Mesendoderm (in vitro differentiated cells): ENCODE measurements at regions not wholly inside any gene's neighbourhood (a gene's known extent, or its start where the extent isn't known, plus 50 kb on each side); places are given as distances from the start of the nearest gene placed in this dataset.

Experiments
- DNase-seq: peaks from one replicate; pipeline ENCODE4 v3.0.0; 2013
- H2AK5ac ChIP-seq: 2 replicates; pipeline ENCODE4 v1.6.1; 2013; ENCODE audit warnings: low read length, inconsistent platforms
- H2BK120ac ChIP-seq: 2 replicates; pipeline ENCODE4 v1.6.1; 2013; ENCODE audit warnings: low read depth, mild to moderate bottlenecking, low read length, moderate library complexity, mixed read lengths
- H2BK15ac ChIP-seq: replicated peaks from 2 replicates; pipeline ENCODE4 v1.6.1; 2013; ENCODE audit warnings: low read depth, mild to moderate bottlenecking, moderate library complexity
- H2BK5ac ChIP-seq: 2 replicates; pipeline ENCODE4 v1.6.1; 2013; ENCODE audit warnings: low read length, inconsistent platforms
- H3K18ac ChIP-seq: 2 replicates; pipeline ENCODE4 v1.6.1; 2013; ENCODE audit warnings: mild to moderate bottlenecking, low read length, mixed read lengths
- H3K23ac ChIP-seq: one replicate; pipeline ENCODE4 v1.6.1; 2013; ENCODE audit warnings: low read length
- H3K27ac ChIP-seq: 2 replicates; pipeline ENCODE4 v1.5.1; 2013; ENCODE audit warnings: low read depth, mild to moderate bottlenecking, inconsistent platforms, low read length, moderate library complexity
- H3K27me3 ChIP-seq: 2 replicates; pipeline ENCODE4 v1.6.1; 2013; ENCODE audit warnings: low read length, control low read depth, mild to moderate bottlenecking, inconsistent platforms; ENCODE audit not compliant: insufficient read depth, poor library complexity
- H3K36me3 ChIP-seq: 2 replicates; pipeline ENCODE4 v1.6.1; 2013; ENCODE audit warnings: low read length, inconsistent platforms; ENCODE audit not compliant: control insufficient read depth, insufficient read depth
- H3K4ac ChIP-seq: one replicate; pipeline ENCODE4 v1.6.1; 2013; ENCODE audit warnings: low read depth, mild to moderate bottlenecking, low read length, moderate library complexity
- H3K4me1 ChIP-seq: 2 replicates; pipeline ENCODE4 v1.6.1; 2013; ENCODE audit warnings: low read depth, low read length, inconsistent platforms; ENCODE audit not compliant: control insufficient read depth
- H3K4me2 ChIP-seq: 2 replicates; pipeline ENCODE4 v1.6.1; 2013; ENCODE audit warnings: low read length
- H3K4me3 ChIP-seq: 2 replicates; pipeline ENCODE4 v1.5.1; 2013; ENCODE audit warnings: mild to moderate bottlenecking, low read length
- H3K56ac ChIP-seq: one replicate; pipeline ENCODE4 v1.6.1; 2013; ENCODE audit warnings: low read length
- H3K79me1 ChIP-seq: 2 replicates; pipeline ENCODE4 v1.6.1; 2013; ENCODE audit warnings: low read length, inconsistent platforms
- H3K79me2 ChIP-seq: 2 replicates; pipeline ENCODE4 v1.6.1; 2013; ENCODE audit warnings: mild to moderate bottlenecking, low read length; ENCODE audit not compliant: control insufficient read depth, insufficient read depth
- H3K9ac ChIP-seq: 2 replicates; pipeline ENCODE4 v1.6.1; 2013; ENCODE audit warnings: low read length, inconsistent platforms
- H4K5ac ChIP-seq: one replicate; pipeline ENCODE4 v1.6.1; 2013; ENCODE audit warnings: low read length
- H4K8ac ChIP-seq: one replicate; pipeline ENCODE4 v1.6.1; 2013; ENCODE audit warnings: low read depth, mild to moderate bottlenecking, control low read depth, low read length, moderate library complexity
- WGBS: extraction: QIAGEN DNeasy Blood & Tissue Kit; methylation state at CpG from one replicate; pipeline ENCODE4 v1.1.7; 2013; ENCODE audit warnings: low lambda C conversion rate, missing lambda C conversion rate; ENCODE audit not compliant: insufficient coverage; ENCODE audit errors: extremely low coverage; 5-methylcytosine and 5-hydroxymethylcytosine counted together

- no peak overlapping the region for H4K5ac ChIP-seq
- H3K79me2 ChIP-seq, result no peaks in the 10 kb centered on the region
- H4K8ac ChIP-seq, result no peak overlapping the region
- H2AK5ac ChIP-seq, result no peak overlapping the region
- no CpG with 5 or more reads among the region's 3 CpGs for WGBS
- no peak overlapping the region for H2BK15ac ChIP-seq
- H3K4me1 ChIP-seq, result no peaks in the 10 kb centered on the region
- H3K27ac ChIP-seq, result no peak overlapping the region
- no peak overlapping the region for H2BK120ac ChIP-seq
- H3K4me3 ChIP-seq, result no peak overlapping the region
- H3K79me1 ChIP-seq, result no peaks in the 10 kb centered on the region
- no peak overlapping the region for H3K56ac ChIP-seq
- no peak for DNase-seq
- H3K36me3 ChIP-seq, result no peaks in the 10 kb centered on the region
- H3K9ac ChIP-seq, result no peak overlapping the region
- H2BK5ac ChIP-seq, result no peak overlapping the region
- H3K18ac ChIP-seq, result no peak overlapping the region
- H3K27me3 ChIP-seq, result no peaks in the 10 kb centered on the region
- H3K4ac ChIP-seq, result no peak overlapping the region
- H3K23ac ChIP-seq, result no peak overlapping the region
- H3K4me2 ChIP-seq, result no peak overlapping the region
Observed at GRCh38 chr3:176561826-176562225, 635.5 kb downstream of the TBL1XR1 start.

GRCh38 chr3:176554791-176555654 lies 642.3 kb downstream of the TBL1XR1 start:
- WGBS, result no CpG with 5 or more reads among the region's 10 CpGs
- H3K27ac ChIP-seq, result no peak overlapping the region
- no peak overlapping the region for H2AK5ac ChIP-seq
- H3K23ac ChIP-seq, result no peak overlapping the region
- no peak overlapping the region for H2BK5ac ChIP-seq
- H2BK15ac ChIP-seq, result no peak overlapping the region
- peaks cover 5% of the 10 kb centered on the region for H3K4me1 ChIP-seq
- H4K5ac ChIP-seq, result no peak overlapping the region
- H3K36me3 ChIP-seq, result no peaks in the 10 kb centered on the region
- no peaks in the 10 kb centered on the region for H3K79me2 ChIP-seq
- no peak overlapping the region for H3K4me2 ChIP-seq
- no peak overlapping the region for H3K4ac ChIP-seq
- H3K4me3 ChIP-seq, result no peak overlapping the region
- H3K56ac ChIP-seq, result no peak overlapping the region
- DNase-seq, result no peak
- H3K18ac ChIP-seq, result no peak overlapping the region
- H4K8ac ChIP-seq, result no peak overlapping the region
- no peaks in the 10 kb centered on the region for H3K79me1 ChIP-seq
- H3K9ac ChIP-seq, result no peak overlapping the region
- H2BK120ac ChIP-seq, result no peak overlapping the region
- no peaks in the 10 kb centered on the region for H3K27me3 ChIP-seq

- peak; percentile 31 for DNase-seq
- no peak overlapping the region for H3K27ac ChIP-seq
- H3K9ac ChIP-seq, result no peak overlapping the region
- H3K4me2 ChIP-seq, result no peak overlapping the region
- peaks cover 5% of the 10 kb centered on the region for H3K4me1 ChIP-seq
- no peak overlapping the region for H4K8ac ChIP-seq
- no peak overlapping the region for H3K23ac ChIP-seq
- WGBS, result no CpG with 5 or more reads among the region's 2 CpGs
- H2BK120ac ChIP-seq, result no peak overlapping the region
- H3K4ac ChIP-seq, result no peak overlapping the region
- H3K79me1 ChIP-seq, result no peaks in the 10 kb centered on the region
- no peaks in the 10 kb centered on the region for H3K27me3 ChIP-seq
- no peak overlapping the region for H3K4me3 ChIP-seq
- no peak overlapping the region for H3K18ac ChIP-seq
- H3K36me3 ChIP-seq, result no peaks in the 10 kb centered on the region
- no peak overlapping the region for H3K56ac ChIP-seq
- no peak overlapping the region for H2BK5ac ChIP-seq
- H3K79me2 ChIP-seq, result no peaks in the 10 kb centered on the region
- H2AK5ac ChIP-seq, result no peak overlapping the region
- H4K5ac ChIP-seq, result no peak overlapping the region
- no peak overlapping the region for H2BK15ac ChIP-seq
Observed at GRCh38 chr3:176554264-176554663, 643.0 kb downstream of the TBL1XR1 start.

- Histone ChIP-seq H3K4me2 (no peak overlapping the region), H3K27me3 (no peaks in the 10 kb centered on the region), H3K9ac (no peak overlapping the region), H3K56ac (no peak overlapping the region), H4K5ac (no peak overlapping the region), H3K79me1 (no peaks in the 10 kb centered on the region), H2AK5ac (no peak overlapping the region), H3K4me1 (no peaks in the 10 kb centered on the region), H3K79me2 (no peaks in the 10 kb centered on the region), H2BK5ac (no peak overlapping the region), H3K36me3 (no peaks in the 10 kb centered on the region), H3K27ac (no peak overlapping the region), H3K4me3 (no peak overlapping the region), H3K23ac (no peak overlapping the region), H4K8ac (no peak overlapping the region), H2BK15ac (no peak overlapping the region), H3K4ac (no peak overlapping the region), H2BK120ac (no peak overlapping the region), H3K18ac (no peak overlapping the region)
- DNase-seq, result no peak
- no CpG with 5 or more reads among the region's 1 CpG for WGBS
Observed at GRCh38 chr3:176526942-176527341, 670.3 kb downstream of the TBL1XR1 start.

GRCh38 chr3:176526225-176526624 lies 671.1 kb downstream of the TBL1XR1 start:
- Histone ChIP-seq H3K4me2 (no peak overlapping the region), H3K56ac (no peak overlapping the region)
- no peak for DNase-seq

GRCh38 chr3:176523114-176523513 lies 674.2 kb downstream of the TBL1XR1 start:
- Histone ChIP-seq H3K18ac (no peak overlapping the region), H2BK120ac (no peak overlapping the region), H3K56ac (no peak overlapping the region), H2BK5ac (no peak overlapping the region), H3K4me3 (no peak overlapping the region), H3K27me3 (no peaks in the 10 kb centered on the region), H4K5ac (no peak overlapping the region), H3K4me2 (no peak overlapping the region), H3K79me1 (no peaks in the 10 kb centered on the region), H3K4ac (no peak overlapping the region), H3K27ac (no peak overlapping the region), H2BK15ac (no peak overlapping the region), H3K79me2 (no peaks in the 10 kb centered on the region), H3K9ac (no peak overlapping the region), H3K23ac (no peak overlapping the region), H3K4me1 (no peaks in the 10 kb centered on the region), H2AK5ac (no peak overlapping the region), H3K36me3 (no peaks in the 10 kb centered on the region), H4K8ac (no peak overlapping the region)
- DNase-seq, result peak; percentile 11

More at GRCh38 chr3:176526225-176526624, 671.1 kb downstream of the TBL1XR1 start:
- H3K27me3 ChIP-seq, result no peaks in the 10 kb centered on the region
- H3K4me1 ChIP-seq, result no peaks in the 10 kb centered on the region
- no peak overlapping the region for H3K18ac ChIP-seq
- H3K36me3 ChIP-seq, result no peaks in the 10 kb centered on the region
- H4K5ac ChIP-seq, result no peak overlapping the region
- no peaks in the 10 kb centered on the region for H3K79me2 ChIP-seq
- H2BK120ac ChIP-seq, result no peak overlapping the region
- H2BK5ac ChIP-seq, result no peak overlapping the region
- no peak overlapping the region for H2BK15ac ChIP-seq
- no peak overlapping the region for H3K23ac ChIP-seq
- H3K4ac ChIP-seq, result no peak overlapping the region
- no peak overlapping the region for H2AK5ac ChIP-seq
- H3K9ac ChIP-seq, result no peak overlapping the region
- no peak overlapping the region for H3K27ac ChIP-seq
- WGBS, result no CpG with 5 or more reads among the region's 1 CpG
- H3K79me1 ChIP-seq, result no peaks in the 10 kb centered on the region
- no peak overlapping the region for H4K8ac ChIP-seq
- no peak overlapping the region for H3K4me3 ChIP-seq
